Heart left ventricle (tissue), 16 donors: ENCODE measurements at regions not wholly inside any gene's neighbourhood (a gene's known extent, or its start where the extent isn't known, plus 50 kb on each side); places are given as distances from the start of the nearest gene placed in this dataset.

ENCODE experiments used
- ATAC-seq, 4 donors: fragments of 200-7000 bp; cut with Tn5 transposase; one replicate each; pipeline ENCODE4 v1.9.1; 2020 to 2022; ENCODE audit warnings: moderate library complexity in 4 of 4, mild to moderate bottlenecking in 3 of 4, moderate number of reproducible peaks in 1 of 4
- DNase-seq, 5 donors: peaks; one replicate each; pipeline ENCODE4 v3.0.0-alpha.2; 2020
- H3K27ac ChIP-seq, 12 donors: fragments of 200-600 bp; sonication (generic) in 4 of 12; one replicate each; pipeline versions ENCODE4 v1.5.0 to v1.8.0; 2016 to 2022; ENCODE audit warnings: mild to moderate bottlenecking in 2 of 12
- H3K27me3 ChIP-seq, 9 donors: fragments of 200-600 bp; sonication (generic) in 2 of 9; one replicate each; pipeline versions ENCODE4 v1.5.1 to v1.8.0; 2016 to 2022; ENCODE audit warnings: mild to moderate bottlenecking in 3 of 9
- H3K36me3 ChIP-seq, 9 donors: fragments of 200-600 bp; sonication (generic) in 2 of 9; one replicate each; pipeline versions ENCODE4 v1.5.0 to v1.8.0; 2018 to 2022; ENCODE audit warnings: mild to moderate bottlenecking in 2 of 9
- H3K4me1 ChIP-seq, 12 donors: fragments of 200-600 bp; sonication (generic) in 4 of 12; one replicate each; pipeline versions ENCODE4 v1.5.0 to v1.8.0; 2016 to 2022; ENCODE audit warnings: mild to moderate bottlenecking in 3 of 12
- H3K4me3 ChIP-seq, 12 donors: fragments of 200-600 bp; sonication (generic) in 4 of 12; one replicate each; pipeline versions ENCODE4 v1.5.0 to v1.8.0; 2017 to 2022; ENCODE audit warnings: mild to moderate bottlenecking in 9 of 12, moderate library complexity in 4 of 12
- H3K9me3 ChIP-seq, 12 donors: fragments of 200-600 bp; sonication (generic) in 4 of 12; one replicate each; pipeline versions ENCODE4 v1.5.0 to v1.8.0; 2016 to 2022; ENCODE audit warnings: mild to moderate bottlenecking in 1 of 12
- POLR2A ChIP-seq, 2 donors: fragments of 450-650 bp; IDR thresholded peaks; one replicate each; pipeline ENCODE4 v1.6.1; 2017; ENCODE audit warnings: antibody characterized with exemption in 2 of 2, mild to moderate bottlenecking in 2 of 2, moderate library complexity in 2 of 2
- WGBS, 4 donors: extraction: QIAGEN DNeasy Blood & Tissue Kit in 2 of 4; methylation state at CpG; one replicate each; pipeline versions ENCODE4 v1.1.5 to v1.1.7; 2013 to 2018; 5-methylcytosine and 5-hydroxymethylcytosine counted together
- intact Hi-C, 10 donors: fragments of 100-400 bp; cut with DNase I; formaldehyde crosslinking; loops; one replicate each; pipeline versions ENCODE4 v1.11.1 to v1.14.2; 2022
- TF ChIP-seq, protein P1 (sequence below), 12 donors: fragments of 200-600 bp; sonication (generic) in 4 of 12; IDR thresholded peaks; one replicate each; pipeline versions ENCODE4 v1.5.0 to v1.8.0; 2018 to 2022; ENCODE audit warnings: antibody characterized with exemption in 12 of 12, mild to moderate bottlenecking in 5 of 12
- donor health status: ischemic (EF 13 %, LVEDD 7.1; RV severe dilation, severe dysfunction).
- donor health status: healthy with polysubstance abuse.
- donor health status: DM: no; HTN: yes; CAD: no.
- donor health status: DM: no; HTN: no; CAD: no.
- donor health status: ischemic (EF 25% LVEDD 6.9; RV normal size, moderate dysfunction).
- donor health status: ischemic (EF 25% LVEDD 5.7; RV mildly dilated, moderate dysfunction).
- donor health status: healthy.
- donor health status: DM: yes; HTN: yes; CAD: no.
- donor health status: ischemic (EF 35%, LVEDD 5.7; RV mildly dilated, moderate dysfunction).
- donor health status: nonischemic (EF 11% LVEDD 7.7; RV severe dilation, severe dysfunction).
- donor health status: DM: yes; HTN: yes; CAD: no.
- donor health status: PGD.
- donor health status: ischemic (EF 29% LVEDD 5.4; RV normal size, mild dysfunction).
- donor health status: nonischemic (EF 23%, LVEDD 6.1; RV moderate dilation, normal function).

DNA sequence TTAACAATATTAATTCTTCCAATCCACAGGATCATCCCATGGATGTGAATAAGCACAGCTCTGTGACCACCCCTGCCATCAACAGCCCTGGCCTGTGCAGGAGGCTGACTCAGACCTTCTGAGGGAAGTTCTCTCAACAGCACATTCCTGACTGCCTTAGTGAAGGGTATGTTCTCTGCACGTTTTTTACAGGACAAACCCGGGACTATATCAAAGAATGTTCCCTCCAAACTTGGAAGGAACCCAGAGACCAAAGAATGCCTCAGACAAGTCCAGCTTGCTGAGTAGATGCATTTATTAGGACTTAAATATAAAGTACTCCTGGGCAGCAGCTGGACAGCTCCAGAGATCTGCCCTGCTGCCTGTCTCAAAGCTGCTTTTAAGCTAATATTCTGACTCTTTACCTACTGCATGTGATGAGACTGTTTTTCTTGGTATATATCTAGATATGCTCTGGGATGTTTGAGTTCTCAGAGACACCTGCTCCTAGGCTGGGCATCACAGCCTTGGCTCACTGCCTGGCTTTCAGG is 1127.8 kb upstream of the PRKX start:
- Histone ChIP-seq H3K36me3 (no peaks in the 10 kb centered on the region), H3K9me3 (peaks cover 0 to 9% (median 0%) of the 10 kb centered on the region in 12 donors), H3K27me3 (no peaks in the 10 kb centered on the region), H3K4me3 (no peak overlapping the region), H3K27ac (no peak overlapping the region), H3K4me1 (no peaks in the 10 kb centered on the region)
- ATAC-seq (no peak), DNase-seq (no peak)
- TF ChIP-seq POLR2A (IDR thresholded peaks at IDR 0.05), result no peak
- TF ChIP-seq, protein P1, sequence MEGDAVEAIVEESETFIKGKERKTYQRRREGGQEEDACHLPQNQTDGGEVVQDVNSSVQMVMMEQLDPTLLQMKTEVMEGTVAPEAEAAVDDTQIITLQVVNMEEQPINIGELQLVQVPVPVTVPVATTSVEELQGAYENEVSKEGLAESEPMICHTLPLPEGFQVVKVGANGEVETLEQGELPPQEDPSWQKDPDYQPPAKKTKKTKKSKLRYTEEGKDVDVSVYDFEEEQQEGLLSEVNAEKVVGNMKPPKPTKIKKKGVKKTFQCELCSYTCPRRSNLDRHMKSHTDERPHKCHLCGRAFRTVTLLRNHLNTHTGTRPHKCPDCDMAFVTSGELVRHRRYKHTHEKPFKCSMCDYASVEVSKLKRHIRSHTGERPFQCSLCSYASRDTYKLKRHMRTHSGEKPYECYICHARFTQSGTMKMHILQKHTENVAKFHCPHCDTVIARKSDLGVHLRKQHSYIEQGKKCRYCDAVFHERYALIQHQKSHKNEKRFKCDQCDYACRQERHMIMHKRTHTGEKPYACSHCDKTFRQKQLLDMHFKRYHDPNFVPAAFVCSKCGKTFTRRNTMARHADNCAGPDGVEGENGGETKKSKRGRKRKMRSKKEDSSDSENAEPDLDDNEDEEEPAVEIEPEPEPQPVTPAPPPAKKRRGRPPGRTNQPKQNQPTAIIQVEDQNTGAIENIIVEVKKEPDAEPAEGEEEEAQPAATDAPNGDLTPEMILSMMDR (IDR thresholded peaks at IDR 0.05), result no peak
- intact Hi-C loops, result no loop called here
- WGBS, 4 donors, result 26 to 43% (median 41%) methylated on average over 2 of the region's 2 CpGs

DNA sequence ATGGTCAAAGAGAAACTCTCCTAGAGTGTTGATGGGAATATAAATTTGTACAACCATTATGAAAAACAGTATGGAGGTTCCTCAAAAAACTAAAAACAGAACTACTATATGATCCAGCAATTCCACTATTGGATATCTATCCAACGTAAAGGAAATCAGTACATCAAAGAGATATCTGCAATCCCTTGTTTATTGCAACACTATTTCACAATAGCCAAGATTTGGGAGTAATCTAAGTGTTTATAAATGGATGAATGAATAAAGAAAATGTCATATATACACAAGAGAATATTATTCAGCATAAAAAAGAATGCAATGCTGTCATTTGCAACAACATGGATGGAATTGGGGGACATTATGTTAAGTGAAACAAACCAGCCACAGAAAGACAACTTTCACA is 1118.1 kb upstream of the PRKX start:
- Histone ChIP-seq H3K36me3 (no peaks in the 10 kb centered on the region), H3K9me3 (peaks cover 0 to 13% (median 0%) of the 10 kb centered on the region in 12 donors), H3K27me3 (no peaks in the 10 kb centered on the region), H3K4me3 (no peak overlapping the region), H3K4me1 (no peaks in the 10 kb centered on the region), H3K27ac (no peak overlapping the region)
- ATAC-seq (no peak), DNase-seq (no peak)
- 60 to 79% (median 71%) methylated on average over 1 of the region's 1 CpG for WGBS, 4 donors
- no peak for TF ChIP-seq POLR2A (IDR thresholded peaks at IDR 0.05)
- TF ChIP-seq, protein P1 (IDR thresholded peaks at IDR 0.05), result no peak
- intact Hi-C loops, result no loop called here

DNA sequence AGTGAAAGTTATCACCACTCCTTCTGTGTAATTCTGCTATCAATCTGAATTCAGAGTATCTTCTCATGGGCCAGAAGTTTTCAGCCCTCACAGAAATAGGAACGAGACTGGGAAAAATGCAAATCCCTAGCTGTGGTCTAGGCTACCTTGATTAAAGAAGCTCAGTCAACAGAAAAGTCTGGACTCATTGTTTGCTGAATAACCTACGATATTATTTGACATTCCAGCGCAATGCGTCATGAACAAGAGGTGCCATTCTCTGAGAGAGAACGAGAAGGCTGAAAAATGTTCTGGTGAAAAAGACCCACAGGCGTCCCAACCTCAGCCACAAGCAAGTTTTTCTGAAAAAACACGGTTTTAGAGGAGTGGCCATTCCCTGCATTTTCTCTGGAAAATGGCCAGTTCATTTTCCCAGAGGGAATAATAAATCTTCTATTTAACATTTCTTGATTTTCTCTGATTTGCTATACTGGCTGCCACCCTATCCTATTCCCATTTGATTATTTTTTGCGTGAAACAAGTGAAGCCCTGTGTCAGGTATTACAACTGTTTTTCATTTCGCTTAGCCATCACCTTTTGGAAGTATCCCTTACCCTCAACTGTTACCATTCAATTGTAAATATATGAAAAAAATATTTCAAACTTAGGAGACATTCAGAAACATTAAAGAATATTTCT is 1117.6 kb upstream of the PRKX start:
- WGBS, 4 donors, result 74 to 82% (median 78%) methylated on average over 9 of the region's 9 CpGs
- intact Hi-C loops, result no loop called here
- ATAC-seq (no peak), DNase-seq (no peak)
- no peak overlapping the region for H3K4me3 ChIP-seq
- no peaks in the 10 kb centered on the region for H3K36me3 ChIP-seq
- TF ChIP-seq, protein P1 (IDR thresholded peaks at IDR 0.05), result no peak
- no peak for TF ChIP-seq POLR2A (IDR thresholded peaks at IDR 0.05)
- H3K4me1 ChIP-seq, result no peaks in the 10 kb centered on the region
- H3K27me3 ChIP-seq, result no peaks in the 10 kb centered on the region
- H3K27ac ChIP-seq, result no peak overlapping the region
- peaks cover 0 to 13% (median 0%) of the 10 kb centered on the region in 12 donors for H3K9me3 ChIP-seq

DNA sequence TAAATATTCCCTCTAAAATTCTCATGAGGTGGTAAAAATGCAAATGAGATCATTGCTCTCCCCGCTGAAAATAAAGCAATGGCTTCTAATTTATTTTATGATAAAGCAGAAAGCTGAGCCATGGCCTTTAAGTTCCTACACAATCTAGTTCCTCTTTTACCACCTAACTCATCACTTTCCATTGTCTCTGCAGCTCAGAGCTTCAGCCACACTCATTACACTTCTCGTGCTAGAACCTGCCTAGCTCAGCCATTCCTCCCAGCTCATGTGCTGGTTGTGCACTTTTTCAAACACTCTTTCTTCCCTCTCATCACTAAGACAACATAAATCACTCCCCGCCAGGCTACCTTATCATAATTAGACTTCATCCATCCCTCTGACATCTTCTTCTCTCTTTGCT is 1112.1 kb upstream of the PRKX start:
- no peak overlapping the region for H3K27ac ChIP-seq
- no peaks in the 10 kb centered on the region for H3K36me3 ChIP-seq
- H3K4me3 ChIP-seq, result no peak overlapping the region
- intact Hi-C loops, result no loop called here
- DNase-seq, result peak in 2 of 5 donors; percentile 21 to 39
- WGBS, 4 donors, result 50 to 70% (median 61%) methylated on average over 3 of the region's 3 CpGs
- TF ChIP-seq, protein P1 (IDR thresholded peaks at IDR 0.05), result no peak
- TF ChIP-seq POLR2A (IDR thresholded peaks at IDR 0.05), result no peak
- ATAC-seq, result peak in 1 of 4 donors; percentile 71
- peaks cover 0 to 4% (median 0%) of the 10 kb centered on the region in 12 donors for H3K9me3 ChIP-seq
- H3K27me3 ChIP-seq, result no peaks in the 10 kb centered on the region
- H3K4me1 ChIP-seq, result no peaks in the 10 kb centered on the region
